GM18502 (cell line): ENCODE measurements at regions not wholly inside any gene's neighbourhood (a gene's known extent, or its start where the extent isn't known, plus 50 kb on each side); places are given as distances from the start of the nearest gene placed in this dataset.

ENCODE experiments used
- ATAC-seq: cut with Tn5 transposase; IDR thresholded peaks from one replicate; pipeline ENCODE4 v1.9.1; 2021; ENCODE audit warnings: mild to moderate bottlenecking; ENCODE audit not compliant: unreplicated experiment, poor library complexity

GRCh38 chr5:71937921-71938698, 169.2 kb upstream of the MAP1B start:
- ATAC-seq = no peak

- ATAC-seq = no peak
Measured at GRCh38 chr5:71938895-71939294, 168.4 kb upstream of the MAP1B start.

GRCh38 chr5:71939452-71940230, 167.6 kb upstream of the MAP1B start:
- no peak for ATAC-seq

- ATAC-seq = no peak
Measured at GRCh38 chr5:71943874-71944273, 163.4 kb upstream of the MAP1B start.

GRCh38 chr5:71945436-71945835, 161.8 kb upstream of the MAP1B start:
- no peak for ATAC-seq

GRCh38 chr5:71946343-71947030, 160.8 kb upstream of the MAP1B start:
- ATAC-seq = no peak

DNA sequence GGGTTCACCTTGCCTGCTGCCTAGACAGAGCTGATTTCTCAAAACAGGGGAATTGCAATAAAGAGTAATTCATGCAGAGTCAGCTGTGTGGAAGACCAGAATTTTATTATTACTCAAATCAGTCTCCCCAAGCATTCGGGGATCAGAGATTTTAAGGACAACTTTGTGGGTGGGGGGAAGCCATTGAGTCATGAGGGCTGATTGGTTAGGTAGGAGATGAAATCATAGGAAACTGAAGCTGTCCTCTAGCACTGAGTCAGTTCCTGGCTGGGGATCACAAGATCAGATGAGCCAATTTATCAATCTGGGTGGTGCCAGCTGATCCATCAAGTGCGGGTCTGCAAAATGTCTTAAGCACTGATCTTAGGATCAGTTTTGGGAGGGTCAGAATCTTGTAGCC, 159.1 kb upstream of the MAP1B start:
- no peak for ATAC-seq

- no peak for ATAC-seq
Measured at GRCh38 chr5:71949772-71950171, 157.5 kb upstream of the MAP1B start.

DNA sequence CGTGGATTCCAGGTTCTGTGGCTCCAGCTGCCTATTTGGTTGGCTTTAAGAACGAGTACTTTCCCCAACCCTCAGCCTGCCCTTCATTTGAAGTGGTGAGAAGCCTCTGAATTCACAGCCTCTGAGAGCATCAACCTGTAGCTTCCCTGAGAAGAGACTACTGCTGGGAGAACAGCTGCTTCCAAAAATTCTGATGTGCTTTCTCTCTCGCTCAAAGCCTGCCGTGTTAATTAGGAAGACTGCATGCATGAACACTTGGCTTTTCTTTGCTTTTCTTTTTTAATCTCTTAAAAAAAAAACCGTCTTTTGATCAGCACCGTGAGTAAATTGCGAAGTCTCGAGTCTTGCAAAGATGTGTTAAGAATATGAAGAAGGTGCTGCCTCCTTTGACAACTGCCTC, 153.4 kb upstream of the MAP1B start:
- ATAC-seq = no peak

- no peak for ATAC-seq
Measured at GRCh38 chr5:71954329-71954728, 152.9 kb upstream of the MAP1B start.

DNA sequence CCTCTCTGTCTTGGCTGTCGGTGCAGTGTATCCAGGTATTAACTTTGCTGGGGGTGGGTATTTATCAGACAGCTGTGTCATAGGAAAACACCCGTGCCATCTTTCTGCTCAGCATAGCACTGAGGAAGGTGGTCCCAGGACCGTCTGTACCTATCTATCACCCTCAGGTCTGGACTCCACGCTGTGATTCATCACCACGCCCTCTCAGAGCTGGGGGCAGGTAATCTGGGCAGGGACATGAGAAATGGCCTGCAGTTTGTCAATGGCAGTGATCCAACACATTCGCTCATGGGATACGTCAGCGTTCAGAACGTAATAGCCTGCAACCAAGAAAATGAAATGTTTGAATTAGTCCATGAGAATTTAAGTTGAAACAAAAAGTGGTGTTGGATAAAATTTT, 151.6 kb upstream of the MAP1B start:
- no peak for ATAC-seq

DNA sequence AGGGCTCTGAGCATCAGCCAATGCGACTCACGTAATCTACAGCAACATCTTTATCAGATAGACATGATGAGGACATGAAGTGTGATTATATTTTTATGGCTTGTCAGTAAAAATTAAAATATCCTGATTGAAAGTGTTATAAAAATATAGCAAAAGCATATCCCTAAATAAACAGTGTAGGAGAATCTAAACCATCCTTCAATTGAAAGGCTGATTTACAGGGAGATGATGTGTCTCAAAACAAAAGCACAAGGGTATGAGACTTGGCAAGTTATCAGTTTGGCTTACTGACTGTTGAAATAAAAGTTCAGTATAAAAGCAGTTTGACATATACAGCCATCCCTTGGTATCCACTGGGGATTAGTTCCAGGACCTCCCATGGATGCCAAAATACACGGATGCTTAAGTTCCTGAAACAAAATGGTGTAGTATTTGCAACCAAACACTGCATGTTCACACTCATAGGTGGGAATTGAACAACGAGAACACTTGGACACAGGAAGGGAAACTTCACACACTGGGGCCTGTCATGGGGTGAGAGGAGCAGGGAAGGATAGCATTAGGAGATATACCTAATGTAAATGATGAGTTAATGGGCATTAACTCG, 149.9 kb upstream of the MAP1B start:
- ATAC-seq = no peak

DNA sequence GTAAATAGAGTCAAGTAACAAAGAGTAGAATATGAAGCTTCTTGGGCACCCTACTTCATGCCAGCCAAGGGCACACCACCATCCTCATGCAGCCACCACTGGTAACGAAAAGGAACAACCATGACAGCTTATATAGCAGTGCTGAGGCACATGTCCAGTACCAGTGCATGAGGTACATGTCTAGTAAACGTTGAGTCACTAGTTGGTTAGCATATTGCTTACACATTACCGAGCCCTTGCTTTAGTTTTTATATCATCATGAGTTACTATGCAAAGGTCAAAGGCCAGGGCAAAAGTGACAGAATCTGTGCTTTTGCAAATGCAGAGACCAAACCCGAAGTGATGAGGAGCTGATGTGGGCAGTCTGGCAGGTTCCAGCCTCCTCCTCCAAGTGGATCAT, 147.1 kb upstream of the MAP1B start:
- ATAC-seq = no peak

DNA sequence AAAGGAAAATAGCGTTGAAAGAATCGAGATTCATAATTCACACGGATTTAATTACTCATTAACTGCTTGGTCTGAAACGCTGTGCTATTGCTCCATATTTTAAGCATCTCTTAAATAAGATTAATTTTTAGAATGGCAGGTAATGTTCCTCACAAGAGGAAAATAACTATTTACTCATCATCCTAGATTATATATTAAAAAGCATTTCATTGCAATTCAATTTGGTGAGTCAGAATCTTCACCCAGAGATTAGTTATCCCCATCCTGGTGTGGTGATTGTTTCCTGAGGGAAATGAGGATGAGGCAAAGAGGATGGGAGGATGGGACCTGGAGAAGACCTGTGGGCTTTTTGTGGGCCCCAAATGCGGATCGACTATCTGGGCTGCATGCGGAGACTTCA, 145.5 kb upstream of the MAP1B start:
- ATAC-seq = no peak

DNA sequence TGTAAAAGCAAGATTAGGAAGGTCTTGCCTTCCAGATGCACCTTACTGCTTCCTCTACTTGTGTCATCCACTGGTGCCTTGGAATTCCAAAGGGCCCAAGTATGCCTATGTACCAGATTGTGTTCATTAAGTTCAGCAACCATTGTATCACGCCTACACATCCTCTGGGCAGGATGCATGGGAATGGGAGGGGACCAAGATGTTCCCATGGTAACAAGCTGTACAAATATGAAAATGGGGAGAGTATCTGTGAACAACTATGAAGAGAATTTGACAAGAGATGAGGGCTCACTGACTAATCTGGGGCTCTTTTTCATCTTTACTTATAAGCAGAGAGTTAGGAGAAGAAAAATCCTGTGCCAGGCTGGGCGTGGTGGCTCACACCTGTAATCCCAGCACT, 137.8 kb upstream of the MAP1B start:
- ATAC-seq = no peak

DNA sequence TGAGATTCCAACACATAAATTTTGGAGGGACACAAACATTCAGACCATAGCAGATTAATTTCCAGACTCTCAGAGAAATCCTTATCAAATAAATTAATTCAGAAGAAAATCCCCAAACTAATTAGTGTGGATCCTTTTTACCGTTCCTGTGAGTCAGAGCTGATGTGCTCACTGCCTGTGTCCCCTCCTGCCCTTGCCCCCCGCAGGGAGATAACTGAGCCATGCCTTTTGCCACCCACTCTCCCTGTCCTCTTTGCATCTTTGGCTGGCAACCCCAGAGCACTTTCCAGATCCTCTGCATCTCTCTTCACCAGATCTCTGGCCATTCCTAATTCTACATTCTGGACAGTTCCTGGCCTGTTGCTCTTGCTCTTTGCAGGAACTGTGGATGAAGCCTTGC, 135.4 kb upstream of the MAP1B start:
- ATAC-seq = no peak

DNA sequence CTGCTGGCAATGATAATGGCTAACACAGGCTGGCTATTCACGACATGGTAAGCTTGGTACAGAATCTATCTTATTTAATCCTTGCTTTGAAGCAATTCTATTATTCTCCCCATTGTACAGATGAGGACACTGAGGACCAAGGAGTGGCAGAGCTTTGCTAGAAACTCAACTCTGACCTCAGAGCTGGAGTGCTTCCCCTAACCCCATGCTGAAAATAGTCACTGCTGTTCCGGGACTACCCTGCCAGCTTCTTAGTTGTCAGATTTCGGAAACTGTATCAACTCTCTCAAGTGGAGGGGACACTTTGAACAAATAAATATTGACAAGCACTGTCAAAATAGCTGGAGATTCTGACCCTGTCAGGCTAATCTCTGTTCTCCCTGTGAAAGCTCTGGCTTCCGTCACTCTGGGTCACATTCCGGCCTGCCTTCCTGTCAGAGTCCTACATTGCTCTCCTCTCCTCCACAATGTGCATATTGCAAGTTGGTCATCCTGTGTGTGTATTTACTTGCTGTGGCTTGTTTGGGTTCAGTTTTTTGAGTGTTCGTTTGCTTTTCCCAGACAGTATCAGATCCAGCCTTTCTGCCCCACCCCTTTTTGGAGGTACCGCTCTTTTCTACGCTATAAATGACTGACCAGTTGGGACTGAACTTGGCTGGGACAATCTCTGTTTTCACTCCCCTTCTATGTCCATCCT, 134.3 kb upstream of the MAP1B start:
- ATAC-seq = no peak

DNA sequence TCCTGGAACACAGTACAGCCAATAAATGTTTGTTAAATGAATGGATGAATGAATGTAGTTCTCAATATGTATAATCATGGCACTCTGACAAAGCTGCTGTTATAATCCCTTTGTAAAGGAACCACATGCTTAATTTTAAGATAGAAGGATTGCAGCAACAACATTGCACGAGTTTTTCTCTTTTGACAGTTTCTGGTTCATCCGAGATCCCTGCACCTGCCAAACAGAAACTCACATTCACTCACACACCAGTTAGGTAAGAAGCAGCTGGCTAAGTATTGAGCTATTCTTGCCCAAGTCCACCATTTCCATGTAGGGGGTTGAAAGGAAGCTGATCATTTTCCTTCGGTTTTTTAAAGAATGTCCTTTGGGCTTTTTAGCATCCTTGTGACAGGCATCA, 133.7 kb upstream of the MAP1B start:
- ATAC-seq = no peak

GRCh38 chr5:71974165-71974564, 133.1 kb upstream of the MAP1B start:
- ATAC-seq = no peak

DNA sequence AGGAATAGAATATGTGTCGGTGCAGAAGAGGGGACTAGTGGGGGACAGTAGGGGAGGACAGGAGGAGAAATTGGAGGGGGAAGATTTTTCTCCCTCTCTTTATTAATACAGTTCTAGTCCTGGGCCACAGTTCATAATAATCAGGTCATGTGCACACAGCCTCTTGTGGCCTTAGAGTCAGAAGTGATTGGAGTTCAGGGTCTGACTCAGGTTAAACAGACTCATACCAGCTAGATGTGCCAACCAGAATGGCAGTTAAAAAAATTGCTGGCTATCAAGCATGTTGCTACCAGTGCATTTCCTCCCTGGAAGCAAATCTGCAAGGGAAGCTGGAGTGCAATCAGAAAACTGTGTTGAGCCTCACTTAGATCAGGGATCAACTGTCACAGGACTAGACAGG, 132.7 kb upstream of the MAP1B start:
- no peak for ATAC-seq
